ENCODE measurements at regions not wholly inside any gene's neighbourhood (a gene's known extent, or its start where the extent isn't known, plus 50 kb on each side); places are given as distances from the start of the nearest gene placed in this dataset.

- 56% methylated on average over 1 of the region's 1 CpG for WGBS
- no peaks in the 10 kb centered on the region for H3K4me1 ChIP-seq (ENCODE audit: control insufficient read depth in 4 of 4, insufficient read depth in 4 of 4, low read length in 3 of 4)
- no peak overlapping the region for H3K27ac ChIP-seq (ENCODE audit: low read depth in 1 of 2, low read length in 2 of 2)
- no peak overlapping the region for H3K9ac ChIP-seq (ENCODE audit: low read depth in 1 of 2, low read length in 2 of 2)
- H3K36me3 ChIP-seq (ENCODE audit: control insufficient read depth in 4 of 4, insufficient read depth in 3 of 4, low read depth in 1 of 4, low read length in 3 of 4) = no peaks in the 10 kb centered on the region
- no peaks in the 10 kb centered on the region for H3K27me3 ChIP-seq (ENCODE audit: control insufficient read depth in 4 of 4, insufficient read depth in 4 of 4, low read length in 3 of 4)
- no peak overlapping the region for H3K4me3 ChIP-seq (ENCODE audit: low read depth in 1 of 3, low read length in 3 of 3)
- H3K9me3 ChIP-seq (ENCODE audit: control insufficient read depth in 4 of 4, low read length in 3 of 4) = no peaks in the 10 kb centered on the region
- TF ChIP-seq YY1 (IDR thresholded peaks at IDR 0.05) (no peak), SP1 (IDR thresholded peaks at IDR 0.05) (no peak), FOXA1 (IDR thresholded peaks at IDR 0.05) (no peak), RXRA (IDR thresholded peaks at IDR 0.05) (no peak), FOXA2 (IDR thresholded peaks at IDR 0.05) (no peak), GABPA (IDR thresholded peaks at IDR 0.05 in 1 of 2, conservative IDR thresholded peaks at IDR 0.05 in 1 of 2) (no peak), HNF4A (conservative IDR thresholded peaks at IDR 0.05) (no peak), JUND (IDR thresholded peaks at IDR 0.05) (no peak), NR2F2 (IDR thresholded peaks at IDR 0.05) (no peak), REST (IDR thresholded peaks at IDR 0.05) (no peak), MAX (IDR thresholded peaks at IDR 0.05) (no peak), HNF4G (IDR thresholded peaks at IDR 0.05) (no peak), RAD21 (IDR thresholded peaks at IDR 0.05) (no peak), EGR1 (IDR thresholded peaks at IDR 0.05; ENCODE audit: low read depth in 2 of 2) (no peak), CTCF (IDR thresholded peaks at IDR 0.05; ENCODE audit: low read depth, low read length, missing input control) (no peak), ZBTB33 (IDR thresholded peaks at IDR 0.05) (no peak), TAF1 (conservative IDR thresholded peaks at IDR 0.05) (no peak), ATF3 (IDR thresholded peaks at IDR 0.05) (no peak)
- DNase-seq (ENCODE audit: low spot score) = no peak
These were observed 200.9 kb upstream of the FSTL5 start for GRCh38 chr4:162364651-162365050.

Data from liver (tissue), 8 donors.